GM21786 (cell line): ENCODE measurements at regions not wholly inside any gene's neighbourhood (a gene's known extent, or its start where the extent isn't known, plus 50 kb on each side); places are given as distances from the start of the nearest gene placed in this dataset.

Experiments used
- ATAC-seq: cut with Tn5 transposase; IDR thresholded peaks from one replicate; pipeline ENCODE4 v1.9.1; 2021; ENCODE audit not compliant: unreplicated experiment

DNA sequence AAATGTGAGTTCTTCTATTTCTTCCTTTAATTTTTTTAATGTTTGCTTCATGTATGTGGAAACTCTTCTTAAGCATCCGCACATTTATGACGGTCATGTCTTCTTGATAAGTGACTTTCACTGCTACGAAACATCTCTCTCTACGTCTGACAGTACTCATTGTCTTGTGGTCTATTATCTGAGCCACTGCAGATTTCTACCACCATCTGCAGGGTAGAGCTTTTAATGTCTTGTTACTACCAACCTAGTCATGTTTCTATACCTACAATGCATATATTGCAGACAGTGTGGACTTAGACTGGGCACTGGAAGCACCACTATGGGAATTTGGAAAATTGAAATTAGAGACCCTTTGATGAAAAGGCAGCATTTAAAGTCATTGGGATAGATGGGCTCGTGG is 75.4 kb upstream of the ARHGEF7 start:
- ATAC-seq = no peak

DNA sequence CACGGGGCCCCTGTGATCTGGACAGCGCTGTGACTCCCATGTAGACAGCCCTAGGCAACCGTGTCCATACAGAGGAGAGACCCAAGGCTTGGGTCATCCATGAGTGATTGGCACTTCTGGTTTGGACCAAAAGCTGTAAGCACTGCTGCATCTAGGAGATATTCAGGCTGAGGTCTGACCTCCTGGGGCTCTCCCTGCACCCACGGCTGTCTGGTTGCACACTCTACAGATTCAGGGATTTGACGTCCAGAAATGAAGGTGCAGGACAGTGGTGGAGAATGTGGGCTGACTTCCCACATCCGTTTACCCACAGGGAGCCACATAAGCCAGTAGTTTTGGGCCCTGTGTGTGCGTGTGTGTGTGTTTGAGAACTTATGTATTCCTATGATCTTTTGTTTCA is 76.2 kb upstream of the ARHGEF7 start:
- no peak for ATAC-seq

- no peak for ATAC-seq
Observed at GRCh38 chr13:111037927-111038326, 77.2 kb upstream of the ARHGEF7 start.

DNA sequence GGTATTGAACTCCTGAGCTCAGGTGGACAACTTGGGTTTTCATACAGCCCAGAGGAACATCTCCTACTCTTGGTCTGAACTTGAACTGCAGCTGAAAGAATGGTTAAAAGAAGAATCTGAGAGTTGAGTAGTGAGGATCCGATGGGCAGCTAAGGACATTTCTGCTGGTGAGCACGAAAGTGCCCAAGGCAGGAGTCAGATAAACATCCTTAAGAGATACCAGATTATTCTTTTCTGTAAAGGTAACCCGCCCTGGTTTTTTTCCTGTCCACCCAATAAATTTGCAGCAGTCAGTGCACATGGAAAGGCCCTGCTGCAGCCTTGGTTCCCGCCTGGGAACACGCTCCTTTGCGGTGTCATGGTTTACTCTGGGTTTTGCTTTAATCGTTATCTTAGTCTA is 78.4 kb upstream of the ARHGEF7 start:
- no peak for ATAC-seq

DNA sequence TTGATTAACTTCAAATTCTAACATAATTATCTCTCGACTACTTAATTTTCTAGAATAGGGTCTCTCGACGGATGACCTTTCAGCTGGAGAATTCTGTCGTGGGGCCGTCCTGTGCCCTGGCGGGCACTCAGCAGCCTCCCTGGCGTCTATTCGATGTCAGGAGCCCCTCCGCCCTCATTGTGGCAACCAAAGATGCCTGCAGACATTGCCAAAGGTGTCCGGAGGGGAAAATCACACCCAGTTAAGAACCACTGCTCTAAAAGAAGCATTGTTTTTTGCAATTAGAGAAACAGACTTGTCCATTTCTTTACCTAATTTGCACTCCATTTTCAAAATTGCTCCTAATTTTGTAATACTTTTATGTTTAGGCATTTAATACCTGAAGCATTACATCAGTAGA is 79.2 kb upstream of the ARHGEF7 start:
- no peak for ATAC-seq

GRCh38 chr13:111034811-111035210 is 80.3 kb upstream of the ARHGEF7 start:
- ATAC-seq = no peak

GRCh38 chr13:111033172-111034130 is 81.7 kb upstream of the ARHGEF7 start:
- ATAC-seq = no peak

DNA sequence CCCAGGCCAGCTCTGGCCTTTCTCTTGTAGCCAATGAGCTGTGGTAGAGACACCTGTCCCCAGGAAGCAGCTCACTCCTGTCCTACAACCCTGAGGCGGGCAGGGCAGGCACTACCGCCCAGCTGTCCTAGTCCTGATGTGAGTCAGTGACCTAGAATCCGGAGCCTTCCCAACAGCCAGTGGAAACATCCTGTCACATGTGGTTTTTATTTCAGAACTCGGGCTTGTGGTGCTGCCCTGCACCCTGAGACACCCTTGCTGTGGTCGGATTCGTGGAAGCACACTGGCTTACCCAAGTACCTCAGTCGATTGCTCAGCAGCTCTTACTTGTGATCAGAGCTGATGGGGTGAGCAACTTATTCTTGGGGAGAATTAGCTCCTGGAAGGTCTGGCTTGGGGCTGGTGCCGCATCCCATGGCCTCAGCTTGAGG is 83.6 kb upstream of the ARHGEF7 start:
- no peak for ATAC-seq

- ATAC-seq = no peak
Observed at GRCh38 chr13:111029957-111030609, 85.0 kb upstream of the ARHGEF7 start.

DNA sequence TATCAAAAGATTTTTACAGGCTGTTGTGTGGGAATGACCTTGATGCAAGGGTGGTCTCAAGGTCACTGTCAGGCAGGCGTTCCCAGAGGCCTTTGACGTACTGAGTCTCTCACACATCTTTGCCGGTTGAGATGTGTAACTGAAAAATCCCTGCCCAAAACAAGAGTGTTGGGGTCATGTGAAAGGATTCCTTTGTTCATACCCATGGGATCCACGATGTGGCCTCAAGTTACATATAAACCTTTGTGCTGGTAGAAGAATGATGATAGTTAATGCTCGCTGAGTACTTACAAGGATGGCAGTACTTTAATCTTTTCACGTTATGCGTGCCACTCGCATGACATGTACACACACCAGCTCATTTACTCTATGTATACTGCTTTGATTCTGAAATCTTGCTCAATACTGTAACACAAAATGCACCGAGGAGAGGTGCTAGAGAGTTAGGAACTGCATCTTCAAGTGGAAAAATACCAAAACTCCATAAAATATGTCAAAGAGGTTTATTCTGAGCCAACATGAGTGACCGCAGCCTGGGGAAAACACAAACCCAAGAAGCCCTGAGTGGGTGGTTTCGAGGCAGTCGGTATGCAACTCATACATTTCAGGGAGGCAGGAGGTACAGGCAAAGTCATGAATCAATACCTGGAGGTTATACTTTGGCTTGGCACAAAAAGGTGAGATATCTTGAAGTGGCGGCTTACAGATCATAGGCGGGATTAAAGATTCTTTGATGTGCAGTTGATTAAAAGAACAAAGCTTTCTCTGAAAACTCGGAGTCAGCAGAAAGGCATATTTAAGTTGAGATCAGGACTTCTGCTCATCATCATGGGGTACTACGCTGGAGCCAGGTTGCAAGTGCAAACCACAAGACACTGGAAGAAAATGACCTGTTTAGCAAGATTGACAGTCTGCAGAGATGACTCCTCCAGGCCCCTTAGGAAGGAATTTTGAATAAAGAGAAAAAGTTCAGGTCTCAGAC is 87.4 kb upstream of the ARHGEF7 start:
- no peak for ATAC-seq

DNA sequence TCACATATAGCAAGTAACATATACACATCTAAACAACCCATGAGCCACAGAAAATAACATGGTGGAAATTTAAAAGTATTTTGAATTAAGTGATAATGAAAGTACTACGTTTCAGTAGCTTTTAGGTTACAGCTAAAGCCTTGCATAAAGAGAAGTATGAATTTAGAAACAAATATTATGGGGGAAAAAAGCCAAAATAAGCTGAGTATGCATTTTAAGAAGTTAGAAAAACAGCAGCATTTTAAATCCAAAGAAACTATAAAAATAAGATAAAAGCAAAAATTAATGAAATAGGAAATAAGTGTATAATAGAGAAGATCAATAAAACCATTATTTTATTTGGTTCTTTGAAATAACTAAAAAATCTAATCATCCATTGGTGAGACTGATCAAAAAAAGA is 89.8 kb upstream of the ARHGEF7 start:
- ATAC-seq = no peak

DNA sequence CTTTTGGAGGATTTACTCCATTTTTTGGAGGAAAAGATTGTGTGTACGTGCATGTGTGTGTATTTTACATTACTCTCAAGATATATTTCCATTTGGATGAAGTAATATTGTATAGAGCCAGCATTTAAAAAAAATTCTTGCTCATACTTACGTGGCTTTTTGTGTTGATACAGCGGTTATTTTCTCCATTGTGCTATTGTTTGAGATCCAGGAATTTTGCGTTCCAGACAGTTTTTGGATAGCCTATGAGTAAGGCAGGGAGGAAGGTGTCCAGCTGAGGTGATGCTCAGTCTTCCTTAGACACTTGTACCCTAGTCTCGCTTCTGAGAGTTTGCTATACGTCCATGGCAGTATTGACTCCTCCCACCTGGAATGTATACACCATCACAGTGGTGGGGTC is 92.2 kb upstream of the ARHGEF7 start:
- no peak for ATAC-seq

GRCh38 chr13:111022241-111022640 is 92.9 kb upstream of the ARHGEF7 start:
- ATAC-seq = no peak

DNA sequence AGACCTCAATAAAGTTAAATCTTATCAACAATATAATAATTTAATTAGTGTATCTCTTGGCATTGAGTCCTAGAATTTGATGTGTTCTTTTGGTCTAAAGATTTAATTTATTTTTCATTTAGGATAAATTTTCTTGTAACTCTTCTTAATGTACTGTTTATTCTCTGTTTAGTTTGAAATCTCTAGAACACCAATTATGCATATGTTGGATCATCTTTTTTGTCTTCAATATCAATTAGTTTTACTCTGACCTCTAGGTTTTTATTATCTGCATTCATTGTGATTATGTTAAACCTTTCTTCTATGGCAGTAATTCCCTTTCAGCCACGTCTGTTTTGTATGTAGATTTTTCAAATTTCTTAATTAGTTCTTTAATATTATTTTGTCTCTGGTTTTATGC is 93.8 kb upstream of the ARHGEF7 start:
- ATAC-seq = no peak

DNA sequence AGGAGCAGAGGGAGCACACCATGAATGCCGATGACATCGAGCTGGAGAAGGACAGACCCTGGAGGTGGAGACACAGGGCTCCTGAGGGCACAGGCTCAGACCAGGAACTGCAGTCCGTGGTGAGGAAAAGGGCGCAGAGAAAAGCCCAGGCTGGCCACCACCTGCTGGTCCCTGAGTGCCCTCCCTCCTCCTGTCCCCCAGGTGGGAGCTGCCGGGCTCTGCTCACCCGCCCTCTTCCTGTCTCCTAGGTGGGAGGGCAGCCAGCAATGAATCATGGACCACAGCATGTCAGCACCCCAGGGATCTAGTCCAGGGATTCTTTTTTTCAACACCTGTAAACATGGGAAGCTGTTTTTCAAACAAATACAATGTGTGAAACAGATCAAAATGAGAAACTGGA is 94.6 kb upstream of the ARHGEF7 start:
- ATAC-seq = no peak

GRCh38 chr13:111020021-111020420 is 95.1 kb upstream of the ARHGEF7 start:
- ATAC-seq = no peak

- ATAC-seq = no peak
Observed at GRCh38 chr13:111017755-111018459, 97.2 kb upstream of the ARHGEF7 start.

GRCh38 chr13:111013196-111013595 is 98.3 kb upstream of the ANKRD10 start:
- ATAC-seq = no peak

DNA sequence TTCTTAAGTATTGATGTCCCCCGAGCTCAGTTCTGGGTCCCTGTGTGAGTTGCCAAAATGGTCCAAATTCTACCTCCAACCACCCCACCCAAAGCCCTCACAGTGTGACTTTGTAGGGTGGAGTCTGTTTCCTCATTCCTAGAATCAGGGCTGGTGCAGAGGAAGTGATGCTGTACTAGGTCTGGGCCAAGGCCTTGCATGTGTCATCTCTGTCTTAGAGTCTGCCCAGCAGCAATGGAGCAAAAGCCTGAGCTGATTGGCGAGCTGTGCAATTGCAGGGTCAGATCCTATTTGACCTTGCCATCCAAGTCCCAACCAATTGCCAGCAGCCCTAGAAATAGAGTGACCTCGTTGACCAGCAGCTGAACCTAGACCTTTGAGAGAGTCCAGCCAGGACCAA is 97.0 kb upstream of the ANKRD10 start:
- no peak for ATAC-seq

DNA sequence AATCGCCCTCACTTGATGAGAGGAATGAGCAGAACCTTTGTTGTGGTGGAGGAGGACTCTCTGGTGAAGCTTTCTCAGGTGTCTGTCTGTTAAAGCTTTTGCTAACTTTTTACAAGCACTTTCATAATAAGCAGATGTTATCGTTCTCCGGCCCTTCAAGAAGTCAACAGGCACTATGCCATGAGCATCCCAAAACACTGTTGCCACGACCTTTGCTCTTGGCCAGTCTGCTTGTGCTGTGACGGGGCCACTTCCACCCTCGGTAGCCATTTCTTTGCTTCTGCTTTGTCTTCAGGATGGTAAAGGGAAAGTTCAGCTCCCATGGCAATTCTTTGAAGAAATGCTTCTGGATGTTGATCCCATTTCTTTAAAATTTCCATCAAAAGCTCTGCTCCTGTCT is 93.5 kb upstream of the ANKRD10 start:
- ATAC-seq = no peak

- ATAC-seq = no peak
Observed at GRCh38 chr13:111007209-111007608, 92.3 kb upstream of the ANKRD10 start.
